Panc1 (cell line): ENCODE measurements at regions not wholly inside any gene's neighbourhood (a gene's known extent, or its start where the extent isn't known, plus 50 kb on each side); places are given as distances from the start of the nearest gene placed in this dataset.

Source experiments
- CTCF ChIP-seq: fragments of 450-650 bp; IDR thresholded peaks from 2 replicates; pipeline ENCODE4 v1.5.1; 2017; ENCODE audit warnings: mild to moderate bottlenecking
- POLR2AphosphoS5 ChIP-seq: IDR thresholded peaks from 2 replicates; pipeline ENCODE4 v1.6.1; 2012; ENCODE audit warnings: mild to moderate bottlenecking, low read depth, low read length, moderate library complexity
- REST ChIP-seq, 2 experiments: IDR thresholded peaks; 2 replicates each; pipeline ENCODE4 v1.6.1; 2011 to 2012; ENCODE audit warnings: low read depth in 2 of 2, control low read depth in 1 of 2, low read length in 1 of 2, mild to moderate bottlenecking in 1 of 2, moderate library complexity in 1 of 2; ENCODE audit not compliant: insufficient read depth in 1 of 2
- SIN3A ChIP-seq: IDR thresholded peaks from 2 replicates; pipeline ENCODE4 v1.6.1; 2012; ENCODE audit warnings: low read depth, mild to moderate bottlenecking, low read length, moderate library complexity, borderline replicate concordance; ENCODE audit not compliant: insufficient read depth

GRCh38 chr3:101999177-101999779 lies 150.0 kb downstream of the NFKBIZ start:
- no peak for TF ChIP-seq CTCF
- no peak for TF ChIP-seq REST (IDR thresholded peaks at IDR 0.05; ENCODE audit: insufficient read depth in 1 of 2, low read depth in 2 of 2, low read length in 1 of 2)
- TF ChIP-seq SIN3A, result no peak
- no peak for TF ChIP-seq POLR2AphosphoS5
